WTC11 (cell line): ENCODE measurements at regions not wholly inside any gene's neighbourhood (a gene's known extent, or its start where the extent isn't known, plus 50 kb on each side); places are given as distances from the start of the nearest gene placed in this dataset.

ENCODE experiments used
- ATAC-seq: fragments of 200-7000 bp; cut with Tn5 transposase; 2 replicates; pipeline ENCODE4 v1.10.0; 2021; ENCODE audit warnings: mild to moderate bottlenecking, moderate library complexity
- CTCF ChIA-PET: fragments of 300-600 bp; sonication (Branson Sonifier 250); formaldehyde crosslinking; loops from one replicate; lab custom pipeline; 2021; ENCODE audit warnings: antibody characterized with exemption; lab: Charles Lee
- POLR2A ChIA-PET: fragments of 350-600 bp; sonication (Branson Sonifier 250); formaldehyde crosslinking; loops from one replicate; lab custom pipeline; 2021; ENCODE audit warnings: antibody characterized with exemption; lab: Charles Lee
- DNase-seq: peaks from one replicate; pipeline ENCODE4 v3.0.0; 2021; ENCODE audit warnings: low spot score
- H3K27ac Mint-ChIP-seq: 2 replicates; pipeline ENCODE4 v1.8.0; 2021; ENCODE audit warnings: mixed read lengths
- H3K27me3 Mint-ChIP-seq: 2 replicates; pipeline ENCODE4 v1.8.0; 2021; ENCODE audit warnings: low read depth, mild to moderate bottlenecking, moderate library complexity, mixed read lengths
- H3K36me3 Mint-ChIP-seq: 2 replicates; pipeline ENCODE4 v1.8.0; 2021; ENCODE audit warnings: mixed read lengths
- H3K4me1 Mint-ChIP-seq: 2 replicates; pipeline ENCODE4 v1.8.0; 2022; ENCODE audit warnings: mixed read lengths
- H3K4me3 Mint-ChIP-seq: 2 replicates; pipeline ENCODE4 v1.8.0; 2021; ENCODE audit warnings: mild to moderate bottlenecking, moderate library complexity, mixed read lengths
- H3K9me3 Mint-ChIP-seq: 2 replicates; pipeline ENCODE4 v1.8.0; 2021; ENCODE audit warnings: mixed read lengths
- ARID4B ChIP-seq: sonication (generic); formaldehyde crosslinking; IDR thresholded peaks from 2 replicates; pipeline ENCODE4 v1.8.0; 2023; ENCODE audit warnings: missing genetic modification reagents, mild to moderate bottlenecking, borderline replicate concordance
- ATF2 ChIP-seq: sonication (generic); formaldehyde crosslinking; IDR thresholded peaks from 2 replicates; pipeline ENCODE4 v1.8.1; 2022; ENCODE audit warnings: low read depth, missing genetic modification reagents, borderline replicate concordance
- CBFB ChIP-seq: sonication (generic); formaldehyde crosslinking; IDR thresholded peaks from 2 replicates; pipeline ENCODE4 v1.8.1; 2022; ENCODE audit warnings: mild to moderate bottlenecking, low read depth, missing genetic modification reagents
- CREB1 ChIP-seq: sonication (generic); formaldehyde crosslinking; IDR thresholded peaks from 2 replicates; pipeline ENCODE4 v1.8.0; 2023; ENCODE audit warnings: mild to moderate bottlenecking, missing genetic modification reagents
- CTCF ChIP-seq: fragments of 200-600 bp; IDR thresholded peaks from 2 replicates; pipeline ENCODE4 v1.8.0; 2022; ENCODE audit warnings: antibody characterized with exemption
- E2F1 ChIP-seq: sonication (generic); formaldehyde crosslinking; IDR thresholded peaks from 2 replicates; pipeline ENCODE4 v1.8.0; 2022; ENCODE audit warnings: mild to moderate bottlenecking, missing genetic modification reagents
- E2F4 ChIP-seq: sonication (generic); formaldehyde crosslinking; IDR thresholded peaks from 2 replicates; pipeline ENCODE4 v1.8.1; 2022; ENCODE audit warnings: low read depth, mild to moderate bottlenecking, moderate library complexity, missing genetic modification reagents, borderline replicate concordance
- ELF4 ChIP-seq: sonication (generic); formaldehyde crosslinking; IDR thresholded peaks from 2 replicates; pipeline ENCODE4 v1.8.1; 2022; ENCODE audit warnings: low read depth, mild to moderate bottlenecking, moderate library complexity, missing genetic modification reagents
- ERG ChIP-seq: fragments of 250-450 bp; sonication (Bioruptor Pico); IDR thresholded peaks from 2 replicates; pipeline ENCODE4 v1.8.0; 2021; ENCODE audit warnings: mild to moderate bottlenecking
- FOXJ3 ChIP-seq: sonication (generic); formaldehyde crosslinking; IDR thresholded peaks from 2 replicates; pipeline ENCODE4 v1.9.0; 2021; ENCODE audit warnings: missing genetic modification reagents, mild to moderate bottlenecking, borderline replicate concordance
- GABPB1 ChIP-seq: sonication (generic); formaldehyde crosslinking; IDR thresholded peaks from 2 replicates; pipeline ENCODE4 v1.8.1; 2023; ENCODE audit warnings: mild to moderate bottlenecking, missing genetic modification reagents
- IRF2 ChIP-seq: sonication (generic); formaldehyde crosslinking; IDR thresholded peaks from 2 replicates; pipeline ENCODE4 v1.8.0; 2022; ENCODE audit warnings: low read depth, missing genetic modification reagents, borderline replicate concordance
- KAT7 ChIP-seq: sonication (generic); formaldehyde crosslinking; IDR thresholded peaks from 2 replicates; pipeline ENCODE4 v1.8.1; 2023; ENCODE audit warnings: missing genetic modification reagents, mild to moderate bottlenecking, borderline replicate concordance
- NFATC4 ChIP-seq: fragments of 250-450 bp; sonication (Bioruptor Pico); IDR thresholded peaks from 2 replicates; pipeline ENCODE4 v1.9.0; 2021; ENCODE audit warnings: mild to moderate bottlenecking
- SOX15 ChIP-seq: fragments of 250-450 bp; sonication (Bioruptor Pico); IDR thresholded peaks from 2 replicates; pipeline ENCODE4 v1.9.0; 2021; ENCODE audit warnings: mild to moderate bottlenecking
- TCF7 ChIP-seq: sonication (generic); formaldehyde crosslinking; IDR thresholded peaks from 2 replicates; pipeline ENCODE4 v1.8.0; 2022; ENCODE audit warnings: mild to moderate bottlenecking, low read depth, missing genetic modification reagents, moderate library complexity
- TEAD1 ChIP-seq: sonication (generic); formaldehyde crosslinking; IDR thresholded peaks from 2 replicates; pipeline ENCODE4 v1.8.0; 2022; ENCODE audit warnings: mild to moderate bottlenecking, missing genetic modification reagents
- TP53 ChIP-seq: sonication (generic); formaldehyde crosslinking; IDR thresholded peaks from 2 replicates; pipeline ENCODE4 v1.8.1; 2023; ENCODE audit warnings: mild to moderate bottlenecking, missing genetic modification reagents
- ZBTB21 ChIP-seq: sonication (generic); formaldehyde crosslinking; IDR thresholded peaks from 2 replicates; pipeline ENCODE4 v1.8.1; 2023; ENCODE audit warnings: mild to moderate bottlenecking, missing genetic modification reagents, borderline replicate concordance
- ZMAT4 ChIP-seq: fragments of 250-450 bp; sonication (Bioruptor Pico); IDR thresholded peaks from 2 replicates; pipeline ENCODE4 v1.9.0; 2021; ENCODE audit warnings: mild to moderate bottlenecking
- ZNF416 ChIP-seq: fragments of 250-450 bp; sonication (Bioruptor Pico); IDR thresholded peaks from 2 replicates; pipeline ENCODE4 v1.9.0; 2021; ENCODE audit warnings: mild to moderate bottlenecking, inconsistent platforms
- ZNF671 ChIP-seq: fragments of 250-450 bp; sonication (Bioruptor Pico); IDR thresholded peaks from 2 replicates; pipeline ENCODE4 v1.8.0; 2021; ENCODE audit warnings: mild to moderate bottlenecking
- ZSCAN18 ChIP-seq: fragments of 250-450 bp; sonication (Bioruptor Pico); IDR thresholded peaks from 2 replicates; pipeline ENCODE4 v2.1.2; 2022; ENCODE audit warnings: mild to moderate bottlenecking, moderate library complexity

- no peaks in the 10 kb centered on the region for H3K9me3 Mint-ChIP-seq
- peaks cover 7% of the 10 kb centered on the region for H3K4me1 Mint-ChIP-seq
- H3K4me3 Mint-ChIP-seq: no peak overlapping the region
- TF ChIP-seq TCF7 (CRISPR knock-in tag) (no peak), SOX15 (no peak), GABPB1 (CRISPR knock-in tag) (no peak), E2F1 (CRISPR knock-in tag) (no peak), ZBTB21 (CRISPR knock-in tag) (no peak), FOXJ3 (CRISPR knock-in tag) (no peak), CBFB (CRISPR knock-in tag) (no peak), TP53 (CRISPR knock-in tag) (no peak), ZNF416 (no peak), KAT7 (no peak), CREB1 (CRISPR knock-in tag) (no peak), ERG (CRISPR knock-in tag) (no peak)
- H3K27me3 Mint-ChIP-seq: no peaks in the 10 kb centered on the region
- ATAC-seq (no peak), DNase-seq (no peak)
- H3K27ac Mint-ChIP-seq: no peak overlapping the region
- H3K36me3 Mint-ChIP-seq: no peaks in the 10 kb centered on the region
- ChIA-PET POLR2A (no interaction called here), CTCF (no interaction called here)
Observed at GRCh38 chr5:112112346-112112745, 306.7 kb downstream of the EPB41L4A start.

GRCh38 chr5:112109331-112110007, 309.6 kb downstream of the EPB41L4A start:
- DNase-seq (peak; percentile 64), ATAC-seq (peak; percentile 100)
- Mint-ChIP-seq H3K9me3 (no peaks in the 10 kb centered on the region), H3K4me3 (no peak overlapping the region), H3K4me1 (peaks cover 7% of the 10 kb centered on the region), H3K27ac (peak overlapping the region; percentile 44), H3K27me3 (no peaks in the 10 kb centered on the region), H3K36me3 (no peaks in the 10 kb centered on the region)
- CTCF ChIA-PET: no interaction called here
- POLR2A ChIA-PET: no interaction called here
- TF ChIP-seq E2F4 (CRISPR knock-in tag) (no peak), TEAD1 (CRISPR knock-in tag) (no peak), TP53 (CRISPR knock-in tag) (no peak), ZSCAN18 (CRISPR knock-in tag) (no peak), IRF2 (CRISPR knock-in tag) (no peak), ARID4B (CRISPR knock-in tag) (no peak), NFATC4 (no peak), ZNF671 (CRISPR knock-in tag) (no peak), ZMAT4 (no peak), ELF4 (CRISPR knock-in tag) (no peak), ATF2 (CRISPR knock-in tag) (no peak), CTCF (no peak)
